ENCODE measurements at regions not wholly inside any gene's neighbourhood (a gene's known extent, or its start where the extent isn't known, plus 50 kb on each side); places are given as distances from the start of the nearest gene placed in this dataset. TPM values are rescaled to one million over a fixed set of nuclear protein-coding genes. Genes with fewer than 3 reads are reported as not detected.

- Histone ChIP-seq H3K27me3 (ENCODE audit: control insufficient read depth in 1 of 2, insufficient read depth in 1 of 2, low read length in 2 of 2) (no peaks in the 10 kb centered on the region), H4K8ac (ENCODE audit: low read length) (no peak overlapping the region), H2BK15ac (ENCODE audit: low read depth, poor library complexity, severe bottlenecking) (no peak overlapping the region), H2AFZ (ENCODE audit: low read depth, low read length) (no peak overlapping the region), H3K23ac (ENCODE audit: low read length in 2 of 2) (no peak overlapping the region), H3K9me3 (ENCODE audit: control insufficient read depth, low read length) (no peaks in the 10 kb centered on the region), H3K14ac (ENCODE audit: low read length in 2 of 2) (no peak overlapping the region), H3K9ac (ENCODE audit: low read length) (no peak overlapping the region), H3K18ac (ENCODE audit: low read depth in 1 of 2, low read length in 2 of 2) (no peak overlapping the region), H3K36me3 (ENCODE audit: control insufficient read depth in 1 of 2, insufficient read depth in 2 of 2, low read depth in 1 of 2, low read length in 2 of 2) (no peaks in the 10 kb centered on the region), H3K4me3 (ENCODE audit: insufficient read depth in 1 of 2, low read depth in 1 of 2, low read length in 2 of 2) (peak overlapping the region in 1 of 2 experiments; percentile 9), H2AK5ac (ENCODE audit: low read length, severe bottlenecking) (no peak overlapping the region), H3K27ac (ENCODE audit: low read length, poor library complexity, severe bottlenecking) (no peak overlapping the region), H3K4me1 (ENCODE audit: control insufficient read depth, insufficient read depth, low read depth, low read length) (no peaks in the 10 kb centered on the region), H3K4me2 (ENCODE audit: low read length, poor library complexity, severe bottlenecking) (no peak overlapping the region), H2BK12ac (ENCODE audit: low read length in 2 of 2) (no peak overlapping the region), H3K4ac (ENCODE audit: low read depth in 1 of 2, low read length in 2 of 2) (no peak overlapping the region), H2BK120ac (ENCODE audit: low read depth, low read length) (no peak overlapping the region), H2BK5ac (ENCODE audit: low read depth, low read length, poor library complexity, severe bottlenecking) (no peak overlapping the region), H4K91ac (ENCODE audit: low read length) (no peak overlapping the region), H3K79me1 (replicated peaks; ENCODE audit: low read length, poor library complexity, severe bottlenecking) (no peaks in the 10 kb centered on the region)
- WGBS: 95% methylated on average over 69 of the region's 81 CpGs
- no peak for DNase-seq
Observed at GRCh38 chr7:56174875-56175760, 58.9 kb upstream of the NUPR2 start.

DNA sequence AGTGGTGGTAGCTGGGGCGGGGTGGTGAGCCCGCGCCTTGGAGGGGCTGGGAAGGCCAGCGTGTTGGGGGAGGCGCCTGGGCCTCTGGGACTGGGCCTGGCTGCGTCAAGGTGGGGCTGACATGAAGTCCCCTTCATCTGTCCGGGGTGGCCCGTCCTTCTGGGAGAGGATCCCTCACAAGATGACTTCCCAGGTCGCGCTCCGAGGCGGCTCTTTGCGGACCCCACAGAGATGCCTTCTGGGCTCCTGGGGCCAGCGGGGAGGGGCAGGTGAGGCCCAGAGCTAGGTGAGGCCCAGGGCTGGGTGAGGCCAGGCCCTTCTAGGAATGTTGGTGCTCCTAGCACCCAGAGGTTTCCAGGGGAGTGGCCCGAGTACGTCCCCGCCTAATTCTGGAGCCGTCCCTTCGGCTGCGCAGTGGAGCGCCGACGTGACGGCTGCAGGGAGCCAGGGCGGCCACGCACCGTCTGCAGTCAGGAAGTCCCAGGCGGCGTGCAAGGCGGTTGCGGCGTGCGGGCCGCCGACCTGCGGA is 58.2 kb upstream of the NUPR2 start:
- no peak overlapping the region for H2BK120ac ChIP-seq (ENCODE audit: low read depth, low read length)
- no peak overlapping the region for H2BK5ac ChIP-seq (ENCODE audit: low read depth, low read length, poor library complexity, severe bottlenecking)
- no peak overlapping the region for H3K27ac ChIP-seq (ENCODE audit: low read length, poor library complexity, severe bottlenecking)
- no peaks in the 10 kb centered on the region for H3K36me3 ChIP-seq (ENCODE audit: control insufficient read depth in 1 of 2, insufficient read depth in 2 of 2, low read depth in 1 of 2, low read length in 2 of 2)
- no peak overlapping the region for H3K4me2 ChIP-seq (ENCODE audit: low read length, poor library complexity, severe bottlenecking)
- no peaks in the 10 kb centered on the region for H3K4me1 ChIP-seq (ENCODE audit: control insufficient read depth, insufficient read depth, low read depth, low read length)
- H3K4me3 ChIP-seq (ENCODE audit: insufficient read depth in 1 of 2, low read depth in 1 of 2, low read length in 2 of 2): no peak overlapping the region
- no peak for DNase-seq
- H2BK12ac ChIP-seq (ENCODE audit: low read length in 2 of 2): no peak overlapping the region
- H3K23ac ChIP-seq (ENCODE audit: low read length in 2 of 2): no peak overlapping the region
- H3K14ac ChIP-seq (ENCODE audit: low read length in 2 of 2): no peak overlapping the region
- H3K79me1 ChIP-seq (replicated peaks; ENCODE audit: low read length, poor library complexity, severe bottlenecking): no peaks in the 10 kb centered on the region
- no peaks in the 10 kb centered on the region for H3K9me3 ChIP-seq (ENCODE audit: control insufficient read depth, low read length)
- H4K8ac ChIP-seq (ENCODE audit: low read length): no peak overlapping the region
- H2BK15ac ChIP-seq (ENCODE audit: low read depth, poor library complexity, severe bottlenecking): no peak overlapping the region
- no peak overlapping the region for H3K9ac ChIP-seq (ENCODE audit: low read length)
- H2AK5ac ChIP-seq (ENCODE audit: low read length, severe bottlenecking): no peak overlapping the region
- H2AFZ ChIP-seq (ENCODE audit: low read depth, low read length): no peak overlapping the region
- H4K91ac ChIP-seq (ENCODE audit: low read length): no peak overlapping the region
- no peaks in the 10 kb centered on the region for H3K27me3 ChIP-seq (ENCODE audit: control insufficient read depth in 1 of 2, insufficient read depth in 1 of 2, low read length in 2 of 2)
- no peak overlapping the region for H3K18ac ChIP-seq (ENCODE audit: low read depth in 1 of 2, low read length in 2 of 2)
- WGBS: 93% methylated on average over 34 of the region's 36 CpGs
- H3K4ac ChIP-seq (ENCODE audit: low read depth in 1 of 2, low read length in 2 of 2): no peak overlapping the region

Small RNA genes lying in the stretch of these regions (small RNA-seq; reads per million reads assigned to genes)
- not detected for gene AC092447.9 (ENCODE audit: low read depth)
- not detected for gene RNU6-1052P (ENCODE audit: low read depth)
- gene RNU6-1335P (ENCODE audit: low read depth): not detected
- gene SEPT14P24 (ENCODE audit: low read depth): not detected
